Kidney (tissue), 13 donors: ENCODE measurements at regions not wholly inside any gene's neighbourhood (a gene's known extent, or its start where the extent isn't known, plus 50 kb on each side); places are given as distances from the start of the nearest gene placed in this dataset.

Experiments
- DNase-seq, 5 donors: peaks; one replicate each; pipeline ENCODE4 v3.0.0-alpha.2; 2013 to 2020
- FAIRE-seq: peaks from 2 replicates; lab custom pipeline; 2012; peaks lifted over from hg19 to GRCh38; lab: Jason Lieb, UNC
- H3K27ac ChIP-seq, 2 donors: one replicate each; pipeline ENCODE4 v1.7.0; 2013; ENCODE audit warnings: low read depth in 2 of 2, low read length in 2 of 2, inconsistent platforms in 1 of 2
- H3K27me3 ChIP-seq: one replicate; pipeline ENCODE4 v1.7.1; 2013; ENCODE audit warnings: low read length, inconsistent platforms; ENCODE audit not compliant: control insufficient read depth, insufficient read depth
- H3K36me3 ChIP-seq, 3 donors: one replicate each; pipeline versions ENCODE4 v1.7.0 to v1.7.1; 2013; ENCODE audit warnings: low read length in 3 of 3, control low read depth in 1 of 3, inconsistent platforms in 1 of 3; ENCODE audit not compliant: insufficient read depth in 3 of 3, control insufficient read depth in 2 of 3
- H3K4me1 ChIP-seq, 3 donors: one replicate each; pipeline versions ENCODE4 v1.7.0 to v1.7.1; 2013; ENCODE audit warnings: low read length in 3 of 3, inconsistent platforms in 1 of 3, low read depth in 1 of 3; ENCODE audit not compliant: control insufficient read depth in 2 of 3, insufficient read depth in 2 of 3
- H3K4me3 ChIP-seq, 3 donors: one replicate each; pipeline versions ENCODE4 v1.7.0 to v1.8.1; 2013; ENCODE audit warnings: low read length in 3 of 3, control low read depth in 1 of 3, inconsistent platforms in 1 of 3
- H3K9ac ChIP-seq, 3 donors: one replicate each; pipeline versions ENCODE4 v1.7.0 to v1.7.1; 2013; ENCODE audit warnings: low read length in 3 of 3, control low read depth in 1 of 3, inconsistent platforms in 1 of 3
- H3K9me3 ChIP-seq, 3 donors: one replicate each; pipeline versions ENCODE4 v1.7.0 to v1.7.1; 2013; ENCODE audit warnings: low read length in 3 of 3, control low read depth in 1 of 3, inconsistent platforms in 1 of 3; ENCODE audit not compliant: control insufficient read depth in 2 of 3, insufficient read depth in 1 of 3
- CTCF ChIP-seq: IDR thresholded peaks from 3 replicates; pipeline ENCODE4 v1.5.1; 2012; ENCODE audit warnings: mild to moderate bottlenecking, moderate library complexity, borderline replicate concordance; ENCODE audit not compliant: insufficient read depth; ENCODE audit errors: extremely low read depth
- intact Hi-C: fragments of 100-400 bp; cut with DNase I; formaldehyde crosslinking; loops from one replicate; pipeline ENCODE4 v1.11.1; 2022
- donor health status: control.
- donor health status: control.
- donor health status: control.
- donor health status: control.
- donor health status: control.
- donor health status: DM: yes; HTN: yes; CAD: no.
- donor health status: Normal renal cell carcinoma (clear cell type).

- no peaks in the 10 kb centered on the region for H3K4me1 ChIP-seq
- no peak overlapping the region for H3K4me3 ChIP-seq
- TF ChIP-seq CTCF: no peak
- no peak for FAIRE-seq
- H3K27ac ChIP-seq: no peak overlapping the region
- H3K27me3 ChIP-seq: no peaks in the 10 kb centered on the region
- H3K9ac ChIP-seq: no peak overlapping the region
- intact Hi-C loops: no loop called here
- H3K36me3 ChIP-seq: no peaks in the 10 kb centered on the region
- no peak for DNase-seq
- peaks cover 0 to 9% (median 0%) of the 10 kb centered on the region in 3 donors for H3K9me3 ChIP-seq
These were observed 90.3 kb downstream of the SMIM20 start for GRCh38 chr4:26004290-26004689.

DNA sequence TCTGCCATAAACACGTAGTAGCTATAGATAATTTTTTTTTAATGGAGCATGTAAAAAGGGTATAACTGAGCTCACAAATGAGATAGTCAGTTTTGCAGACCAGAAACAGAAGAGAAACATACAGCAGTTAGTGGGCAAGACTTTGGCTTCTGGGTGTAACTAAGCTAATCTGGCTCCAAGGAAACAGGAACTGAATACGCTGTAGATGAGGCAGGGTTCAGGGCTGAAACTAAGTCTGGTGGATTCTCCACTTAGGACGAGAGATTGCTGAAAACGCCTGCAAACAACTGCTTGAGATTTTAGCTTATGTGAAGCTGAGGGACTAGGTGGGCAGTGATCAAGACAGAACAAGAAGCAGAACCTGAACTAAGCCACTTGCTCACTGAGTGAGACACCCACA, 91.7 kb downstream of the SMIM20 start:
- TF ChIP-seq CTCF: no peak
- DNase-seq (no peak), FAIRE-seq (no peak)
- no peak overlapping the region for H3K9ac ChIP-seq
- no peaks in the 10 kb centered on the region for H3K36me3 ChIP-seq
- no peaks in the 10 kb centered on the region for H3K27me3 ChIP-seq
- no peak overlapping the region for H3K4me3 ChIP-seq
- H3K9me3 ChIP-seq: peaks cover 0 to 15% (median 0%) of the 10 kb centered on the region in 3 donors
- H3K27ac ChIP-seq: no peak overlapping the region
- intact Hi-C loops: no loop called here
- H3K4me1 ChIP-seq: no peaks in the 10 kb centered on the region

- Histone ChIP-seq H3K27ac (no peak overlapping the region), H3K9me3 (peaks cover 0 to 15% (median 0%) of the 10 kb centered on the region in 3 donors), H3K9ac (no peak overlapping the region), H3K36me3 (no peaks in the 10 kb centered on the region), H3K4me3 (no peak overlapping the region), H3K4me1 (no peaks in the 10 kb centered on the region), H3K27me3 (no peaks in the 10 kb centered on the region)
- intact Hi-C loops: no loop called here
- no peak for FAIRE-seq
- no peak for TF ChIP-seq CTCF
- DNase-seq: no peak
These were observed 94.7 kb downstream of the SMIM20 start for GRCh38 chr4:26008737-26009136.

- no peaks in the 10 kb centered on the region for H3K4me1 ChIP-seq
- intact Hi-C loops: no loop called here
- H3K4me3 ChIP-seq: no peak overlapping the region
- H3K27ac ChIP-seq: no peak overlapping the region
- H3K27me3 ChIP-seq: no peaks in the 10 kb centered on the region
- H3K36me3 ChIP-seq: no peaks in the 10 kb centered on the region
- no peak for FAIRE-seq
- H3K9me3 ChIP-seq: peaks cover 0 to 15% (median 0%) of the 10 kb centered on the region in 3 donors
- DNase-seq: no peak
- H3K9ac ChIP-seq: no peak overlapping the region
- no peak for TF ChIP-seq CTCF
These were observed 95.5 kb downstream of the SMIM20 start for GRCh38 chr4:26009502-26009901.
